ENCODE measurements at regions not wholly inside any gene's neighbourhood (a gene's known extent, or its start where the extent isn't known, plus 50 kb on each side); places are given as distances from the start of the nearest gene placed in this dataset.
"Not testable (repeated sequence)": the region's sequence is repeated elsewhere in the genome, so short reads cannot be mapped to it uniquely, and the experiment has no call there.

DNA sequence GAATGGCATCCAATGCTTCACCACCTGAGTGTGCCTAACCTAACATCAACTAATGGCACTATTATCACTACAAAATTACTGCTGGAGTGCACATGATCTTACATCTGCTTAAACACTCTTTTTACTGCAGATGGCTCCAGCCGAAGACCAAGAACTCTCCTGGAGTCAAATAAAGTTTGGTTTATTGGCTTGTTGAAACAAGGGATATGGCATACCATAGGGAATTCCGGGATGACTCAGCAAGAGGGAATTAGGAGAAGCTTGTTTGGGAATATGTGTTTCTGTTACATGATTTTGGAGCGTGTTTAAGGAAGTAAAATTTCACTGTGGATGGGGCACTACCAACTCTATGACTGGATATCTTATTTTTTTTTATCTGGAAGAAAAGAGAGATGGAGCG, 872.6 kb downstream of the DTWD2 start:
- 65 to 88% (median 79%) methylated on average over 4 of the region's 4 CpGs for WGBS, 5 donors
- H3K36me3 ChIP-seq, result no peaks in the 10 kb centered on the region
- TF ChIP-seq, protein P1, sequence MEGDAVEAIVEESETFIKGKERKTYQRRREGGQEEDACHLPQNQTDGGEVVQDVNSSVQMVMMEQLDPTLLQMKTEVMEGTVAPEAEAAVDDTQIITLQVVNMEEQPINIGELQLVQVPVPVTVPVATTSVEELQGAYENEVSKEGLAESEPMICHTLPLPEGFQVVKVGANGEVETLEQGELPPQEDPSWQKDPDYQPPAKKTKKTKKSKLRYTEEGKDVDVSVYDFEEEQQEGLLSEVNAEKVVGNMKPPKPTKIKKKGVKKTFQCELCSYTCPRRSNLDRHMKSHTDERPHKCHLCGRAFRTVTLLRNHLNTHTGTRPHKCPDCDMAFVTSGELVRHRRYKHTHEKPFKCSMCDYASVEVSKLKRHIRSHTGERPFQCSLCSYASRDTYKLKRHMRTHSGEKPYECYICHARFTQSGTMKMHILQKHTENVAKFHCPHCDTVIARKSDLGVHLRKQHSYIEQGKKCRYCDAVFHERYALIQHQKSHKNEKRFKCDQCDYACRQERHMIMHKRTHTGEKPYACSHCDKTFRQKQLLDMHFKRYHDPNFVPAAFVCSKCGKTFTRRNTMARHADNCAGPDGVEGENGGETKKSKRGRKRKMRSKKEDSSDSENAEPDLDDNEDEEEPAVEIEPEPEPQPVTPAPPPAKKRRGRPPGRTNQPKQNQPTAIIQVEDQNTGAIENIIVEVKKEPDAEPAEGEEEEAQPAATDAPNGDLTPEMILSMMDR (IDR thresholded peaks at IDR 0.05 in 8 of 11, conservative IDR thresholded peaks at IDR 0.05 in 3 of 11), result no peak
- TF ChIP-seq POLR2AphosphoS5 (IDR thresholded peaks at IDR 0.05), result no peak
- TF ChIP-seq POLR2A (IDR thresholded peaks at IDR 0.05), result no peak
- H3K4me1 ChIP-seq, result no peaks in the 10 kb centered on the region
- intact Hi-C loops (cut with DNase I; ENCODE audit: low total_unique reads), result no loop called here
- no peak overlapping the region for H3K27ac ChIP-seq
- no peak overlapping the region for H3K4me3 ChIP-seq
- no peak for DNase-seq
- no peaks in the 10 kb centered on the region for H3K27me3 ChIP-seq (replicated peaks in 1 of 7)
- H3K9me3 ChIP-seq, result peaks cover 0 to 5% (median 0%) of the 10 kb centered on the region in 8 donors

DNA sequence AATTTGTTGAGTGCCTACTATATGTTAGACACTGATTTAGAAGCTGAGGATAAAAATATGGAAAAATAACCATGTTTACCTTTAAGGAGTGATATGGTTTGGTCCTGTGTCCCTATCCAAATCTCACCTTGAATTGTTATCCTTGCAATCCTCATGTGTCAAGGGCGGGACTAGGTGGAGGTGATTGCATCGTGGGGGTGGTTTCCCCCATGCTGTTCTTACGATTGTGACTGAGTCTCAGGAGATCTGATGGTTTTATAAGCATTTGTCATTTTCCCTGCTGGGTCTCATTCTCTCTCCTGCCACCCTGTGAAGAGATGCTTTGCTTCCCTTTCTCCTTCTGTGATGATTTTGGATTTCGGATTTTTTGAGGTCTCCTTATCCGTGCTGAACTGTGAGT, 876.4 kb downstream of the DTWD2 start:
- Histone ChIP-seq H3K27me3 (replicated peaks in 1 of 7) (no peaks in the 10 kb centered on the region), H3K4me3 (no peak overlapping the region), H3K9me3 (peaks cover 0 to 4% (median 0%) of the 10 kb centered on the region in 8 donors), H3K36me3 (no peaks in the 10 kb centered on the region), H3K4me1 (no peaks in the 10 kb centered on the region), H3K27ac (no peak overlapping the region)
- intact Hi-C loops (cut with DNase I; ENCODE audit: low total_unique reads), result no loop called here
- no peak for DNase-seq
- WGBS, 5 donors, result 68 to 82% (median 69%) methylated on average over 5 of the region's 5 CpGs
- TF ChIP-seq POLR2A (IDR thresholded peaks at IDR 0.05) (no peak), POLR2AphosphoS5 (IDR thresholded peaks at IDR 0.05) (no peak)
- TF ChIP-seq, protein P1 (IDR thresholded peaks at IDR 0.05 in 8 of 11, conservative IDR thresholded peaks at IDR 0.05 in 3 of 11), result no peak

DNA sequence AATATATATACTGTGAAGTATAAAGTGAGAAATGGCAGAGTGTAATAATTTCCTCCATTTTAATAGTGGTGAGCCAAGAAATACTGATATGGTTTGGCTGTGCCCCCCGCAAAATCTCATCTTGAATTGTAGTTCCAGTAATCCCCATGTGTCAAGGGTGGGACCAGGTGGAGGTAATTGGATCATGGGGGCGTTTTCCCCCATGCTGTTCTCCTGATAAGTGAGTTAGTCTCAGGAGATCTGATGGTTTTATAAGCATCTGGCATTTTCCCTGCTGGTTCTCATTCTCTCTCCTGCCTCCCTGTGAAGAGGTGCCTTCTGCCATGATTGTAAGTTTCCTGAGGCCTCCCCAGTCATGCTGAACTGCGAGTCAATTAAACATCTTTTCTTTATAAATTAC, 881.1 kb downstream of the DTWD2 start:
- H3K9me3 ChIP-seq, result peaks cover 0 to 11% (median 0%) of the 10 kb centered on the region in 8 donors
- H3K36me3 ChIP-seq; H3K27ac ChIP-seq; intact Hi-C loops (cut with DNase I; ENCODE audit: low total_unique reads); H3K4me3 ChIP-seq; H3K27me3 ChIP-seq (replicated peaks in 1 of 7); H3K4me1 ChIP-seq; DNase-seq: not testable (repeated sequence)
- WGBS, 5 donors, result 67 to 78% (median 76%) methylated on average over 3 of the region's 3 CpGs

DNA sequence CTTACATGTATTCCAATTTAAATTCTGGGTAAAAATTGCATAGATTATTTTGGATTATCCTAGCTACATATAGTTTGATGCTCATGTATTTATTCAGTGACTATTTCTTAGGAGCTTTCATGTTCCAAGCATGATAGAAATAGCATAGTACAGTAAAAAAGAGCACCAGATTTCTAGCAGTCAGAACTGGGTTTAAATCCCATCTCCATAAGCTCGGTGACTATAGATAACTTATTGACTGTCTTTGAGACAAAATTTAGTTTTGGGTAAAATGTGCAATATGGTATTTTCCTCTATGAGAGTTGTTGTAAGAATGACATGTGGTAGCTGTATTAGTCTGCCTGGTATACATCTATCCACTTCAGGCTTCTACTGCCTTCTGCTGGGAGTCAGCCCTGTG, 889.6 kb downstream of the DTWD2 start:
- H3K9me3 ChIP-seq, result peaks cover 0 to 7% (median 0%) of the 10 kb centered on the region in 8 donors
- 77 to 96% (median 83%) methylated on average over 1 of the region's 1 CpG for WGBS, 5 donors
- H3K4me3 ChIP-seq, result no peak overlapping the region
- no peak overlapping the region for H3K27ac ChIP-seq
- no peaks in the 10 kb centered on the region for H3K36me3 ChIP-seq
- H3K4me1 ChIP-seq, result no peaks in the 10 kb centered on the region
- no peak for TF ChIP-seq POLR2AphosphoS5 (IDR thresholded peaks at IDR 0.05)
- TF ChIP-seq, protein P1 (IDR thresholded peaks at IDR 0.05 in 8 of 11, conservative IDR thresholded peaks at IDR 0.05 in 3 of 11), result no peak
- no peak for TF ChIP-seq POLR2A (IDR thresholded peaks at IDR 0.05)
- H3K27me3 ChIP-seq (replicated peaks in 1 of 7), result no peaks in the 10 kb centered on the region
- intact Hi-C loops (cut with DNase I; ENCODE audit: low total_unique reads), result no loop called here
- DNase-seq, result no peak

DNA sequence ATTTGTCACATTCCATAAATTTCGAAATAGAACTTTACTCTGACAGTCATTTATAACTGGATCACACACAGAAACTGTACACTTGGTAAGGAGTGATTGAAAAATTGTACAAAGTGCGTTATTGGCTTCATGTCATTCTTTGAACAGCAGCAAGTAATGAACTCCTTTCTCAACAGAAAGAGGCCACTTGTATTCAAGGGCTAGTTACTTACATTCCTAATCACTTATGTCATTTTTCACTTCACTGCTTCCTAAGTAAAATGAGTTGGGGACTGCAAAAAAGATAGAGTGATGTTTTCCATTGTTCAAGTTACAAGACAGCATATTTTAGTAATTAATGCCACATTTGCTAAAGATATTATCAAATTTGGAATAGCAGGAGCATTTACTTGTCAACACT, 893.2 kb downstream of the DTWD2 start:
- 46 to 60% (median 57%) methylated on average over 2 of the region's 2 CpGs for WGBS, 5 donors
- no peaks in the 10 kb centered on the region for H3K4me1 ChIP-seq
- H3K4me3 ChIP-seq, result no peak overlapping the region
- H3K27ac ChIP-seq, result no peak overlapping the region
- H3K27me3 ChIP-seq (replicated peaks in 1 of 7), result no peaks in the 10 kb centered on the region
- H3K36me3 ChIP-seq, result no peaks in the 10 kb centered on the region
- TF ChIP-seq, protein P1 (IDR thresholded peaks at IDR 0.05 in 8 of 11, conservative IDR thresholded peaks at IDR 0.05 in 3 of 11), result no peak
- TF ChIP-seq POLR2A (IDR thresholded peaks at IDR 0.05), result no peak
- no peak for TF ChIP-seq POLR2AphosphoS5 (IDR thresholded peaks at IDR 0.05)
- DNase-seq, result no peak
- intact Hi-C loops (cut with DNase I; ENCODE audit: low total_unique reads), result no loop called here
- H3K9me3 ChIP-seq, result peaks cover 0 to 5% (median 0%) of the 10 kb centered on the region in 8 donors

Measured in spleen (tissue), 11 donors.